Astrocyte (in vitro differentiated cells and primary cell): ENCODE measurements at regions not wholly inside any gene's neighbourhood (a gene's known extent, or its start where the extent isn't known, plus 50 kb on each side); places are given as distances from the start of the nearest gene placed in this dataset.

Source experiments
- DNase-seq: peaks from one replicate; pipeline ENCODE4 v3.0.0-alpha.2; 2010; ENCODE audit warnings: low read depth
- FAIRE-seq: peaks from 2 replicates; lab custom pipeline; 2011; peaks lifted over from hg19 to GRCh38; lab: Jason Lieb, UNC
- H2AFZ ChIP-seq: 2 replicates; pipeline ENCODE4 v1.6.0; 2012; ENCODE audit warnings: low read depth, low read length, inconsistent platforms
- H3K27ac ChIP-seq: 2 replicates; pipeline ENCODE4 v1.5.1; 2011; ENCODE audit warnings: low read depth, low read length, inconsistent platforms
- H3K27me3 ChIP-seq: 2 replicates; pipeline ENCODE4 v1.6.0; 2011; ENCODE audit warnings: low read length, inconsistent platforms; ENCODE audit not compliant: insufficient read depth
- H3K36me3 ChIP-seq: 2 replicates; pipeline ENCODE4 v1.5.1; 2011; ENCODE audit warnings: low read length, inconsistent platforms; ENCODE audit not compliant: insufficient read depth
- H3K4me1 ChIP-seq: 2 replicates; pipeline ENCODE4 v1.5.1; 2011; ENCODE audit warnings: low read length, inconsistent platforms; ENCODE audit not compliant: insufficient read depth
- H3K4me2 ChIP-seq: 2 replicates; pipeline ENCODE4 v1.6.0; 2012; ENCODE audit warnings: low read length, inconsistent platforms
- H3K4me3 ChIP-seq: 2 replicates; pipeline ENCODE4 v1.5.1; 2011; ENCODE audit warnings: low read depth, mild to moderate bottlenecking, low read length, inconsistent platforms; ENCODE audit not compliant: insufficient read depth
- H3K79me2 ChIP-seq: 2 replicates; pipeline ENCODE4 v1.6.0; 2012; ENCODE audit warnings: mild to moderate bottlenecking, low read length, inconsistent platforms; ENCODE audit not compliant: insufficient read depth
- H3K9ac ChIP-seq: 2 replicates; pipeline ENCODE4 v1.6.0; 2012; ENCODE audit warnings: mild to moderate bottlenecking, low read length, inconsistent platforms
- H3K9me3 ChIP-seq: 2 replicates; pipeline ENCODE4 v1.5.1; 2012; ENCODE audit warnings: low read depth, mild to moderate bottlenecking, low read length, inconsistent platforms; ENCODE audit not compliant: insufficient read depth
- H4K20me1 ChIP-seq: 2 replicates; pipeline ENCODE4 v1.6.0; 2012; ENCODE audit warnings: low read length, inconsistent platforms; ENCODE audit not compliant: insufficient read depth
- H3K27ac Mint-ChIP-seq: one replicate; pipeline ENCODE4 v1.8.0; 2021; ENCODE audit warnings: mild to moderate bottlenecking, mixed read lengths; ENCODE audit not compliant: unreplicated experiment
- H3K27me3 Mint-ChIP-seq: one replicate; pipeline ENCODE4 v1.8.0; 2021; ENCODE audit warnings: low read depth, mixed read lengths; ENCODE audit not compliant: unreplicated experiment
- H3K36me3 Mint-ChIP-seq: one replicate; pipeline ENCODE4 v1.8.0; 2021; ENCODE audit warnings: low read depth, mixed read lengths; ENCODE audit not compliant: unreplicated experiment
- H3K4me1 Mint-ChIP-seq: one replicate; pipeline ENCODE4 v1.8.0; 2021; ENCODE audit warnings: low read depth, mixed read lengths; ENCODE audit not compliant: unreplicated experiment
- H3K4me3 Mint-ChIP-seq: one replicate; pipeline ENCODE4 v1.8.0; 2021; ENCODE audit warnings: mild to moderate bottlenecking, moderate library complexity, mixed read lengths; ENCODE audit not compliant: unreplicated experiment
- H3K9me3 Mint-ChIP-seq: one replicate; pipeline ENCODE4 v1.8.0; 2021; ENCODE audit warnings: mild to moderate bottlenecking, mixed read lengths; ENCODE audit not compliant: unreplicated experiment
- EZH2 ChIP-seq: IDR thresholded peaks from 2 replicates; pipeline ENCODE4 v1.6.1; 2012; ENCODE audit warnings: mild to moderate bottlenecking, low read length, inconsistent platforms; ENCODE audit not compliant: insufficient read depth
- TF ChIP-seq, protein P1 (sequence below): IDR thresholded peaks from 2 replicates; pipeline ENCODE4 v1.5.1; 2011; ENCODE audit warnings: low read depth, mild to moderate bottlenecking, inconsistent platforms, low read length, moderate library complexity; ENCODE audit not compliant: insufficient read depth

- Mint-ChIP-seq H3K4me1 (no peaks in the 10 kb centered on the region), H3K27me3 (no peaks in the 10 kb centered on the region), H3K27ac (no peak overlapping the region), H3K9me3 (peaks cover 2% of the 10 kb centered on the region), H3K4me3 (no peak overlapping the region), H3K36me3 (no peaks in the 10 kb centered on the region)
- DNase-seq (no peak), FAIRE-seq (no peak)
- Histone ChIP-seq H3K4me3 (no peak overlapping the region), H4K20me1 (no peaks in the 10 kb centered on the region), H3K36me3 (no peaks in the 10 kb centered on the region), H2AFZ (no peak overlapping the region), H3K9me3 (no peaks in the 10 kb centered on the region), H3K4me1 (no peaks in the 10 kb centered on the region), H3K27me3 (no peaks in the 10 kb centered on the region), H3K27ac (no peak overlapping the region), H3K9ac (no peak overlapping the region), H3K4me2 (no peak overlapping the region), H3K79me2 (no peaks in the 10 kb centered on the region)
- no peak for TF ChIP-seq EZH2
- TF ChIP-seq, protein P1, sequence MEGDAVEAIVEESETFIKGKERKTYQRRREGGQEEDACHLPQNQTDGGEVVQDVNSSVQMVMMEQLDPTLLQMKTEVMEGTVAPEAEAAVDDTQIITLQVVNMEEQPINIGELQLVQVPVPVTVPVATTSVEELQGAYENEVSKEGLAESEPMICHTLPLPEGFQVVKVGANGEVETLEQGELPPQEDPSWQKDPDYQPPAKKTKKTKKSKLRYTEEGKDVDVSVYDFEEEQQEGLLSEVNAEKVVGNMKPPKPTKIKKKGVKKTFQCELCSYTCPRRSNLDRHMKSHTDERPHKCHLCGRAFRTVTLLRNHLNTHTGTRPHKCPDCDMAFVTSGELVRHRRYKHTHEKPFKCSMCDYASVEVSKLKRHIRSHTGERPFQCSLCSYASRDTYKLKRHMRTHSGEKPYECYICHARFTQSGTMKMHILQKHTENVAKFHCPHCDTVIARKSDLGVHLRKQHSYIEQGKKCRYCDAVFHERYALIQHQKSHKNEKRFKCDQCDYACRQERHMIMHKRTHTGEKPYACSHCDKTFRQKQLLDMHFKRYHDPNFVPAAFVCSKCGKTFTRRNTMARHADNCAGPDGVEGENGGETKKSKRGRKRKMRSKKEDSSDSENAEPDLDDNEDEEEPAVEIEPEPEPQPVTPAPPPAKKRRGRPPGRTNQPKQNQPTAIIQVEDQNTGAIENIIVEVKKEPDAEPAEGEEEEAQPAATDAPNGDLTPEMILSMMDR = no peak
These were observed 142.0 kb downstream of the RNASET2 start for GRCh38 chr6:166814390-166814789.

DNA sequence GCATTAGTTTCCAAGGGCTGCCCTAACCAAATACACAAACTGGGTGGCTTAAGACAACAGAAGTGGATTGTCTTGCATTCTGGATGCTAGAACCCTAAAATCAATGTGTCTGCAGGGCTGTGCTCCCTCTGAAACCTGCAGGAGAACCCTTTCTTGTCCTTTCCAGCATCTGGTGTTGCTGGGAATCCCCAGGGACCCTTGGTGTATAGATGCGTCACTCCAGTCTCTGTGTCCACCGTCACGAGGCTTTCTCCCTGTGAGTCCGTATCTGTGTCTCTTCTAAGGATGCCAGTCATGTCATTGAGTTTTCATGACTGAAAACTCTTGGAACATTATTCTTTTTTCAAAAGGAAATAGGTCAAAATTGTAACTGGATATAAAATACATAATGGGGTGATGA lies 142.9 kb downstream of the RNASET2 start:
- Mint-ChIP-seq H3K27ac (no peak overlapping the region), H3K4me1 (no peaks in the 10 kb centered on the region), H3K27me3 (no peaks in the 10 kb centered on the region), H3K4me3 (no peak overlapping the region), H3K9me3 (peaks cover 6% of the 10 kb centered on the region), H3K36me3 (peaks cover under 1% of the 10 kb centered on the region)
- Histone ChIP-seq H2AFZ (no peak overlapping the region), H3K4me3 (no peak overlapping the region), H4K20me1 (no peaks in the 10 kb centered on the region), H3K9ac (no peak overlapping the region), H3K4me2 (no peak overlapping the region), H3K36me3 (no peaks in the 10 kb centered on the region), H3K9me3 (no peaks in the 10 kb centered on the region), H3K27ac (no peak overlapping the region), H3K4me1 (no peaks in the 10 kb centered on the region), H3K79me2 (no peaks in the 10 kb centered on the region), H3K27me3 (no peaks in the 10 kb centered on the region)
- DNase-seq (no peak), FAIRE-seq (no peak)
- TF ChIP-seq, protein P1 = no peak
- TF ChIP-seq EZH2 = no peak

DNA sequence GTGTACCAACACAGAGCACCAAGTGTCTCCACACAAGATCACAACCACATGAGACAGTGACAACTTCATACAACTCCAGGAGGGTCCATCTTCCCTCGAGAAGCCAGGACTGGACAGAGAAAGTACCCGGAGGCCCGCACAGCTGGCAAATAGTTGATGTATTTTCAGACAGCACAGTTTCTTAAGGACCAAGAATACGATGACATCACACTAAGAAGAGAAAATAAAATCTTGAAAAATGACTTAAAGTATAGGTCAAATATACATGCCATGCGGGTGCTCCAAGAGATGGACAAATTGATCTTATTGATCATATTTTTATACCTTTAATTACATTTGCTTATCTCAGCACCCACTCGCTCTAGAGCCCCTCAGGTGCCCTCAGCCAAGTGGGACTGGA lies 145.5 kb downstream of the RNASET2 start:
- no peaks in the 10 kb centered on the region for H3K79me2 ChIP-seq
- H3K27me3 ChIP-seq = no peaks in the 10 kb centered on the region
- peaks cover 4% of the 10 kb centered on the region for H3K9me3 ChIP-seq
- no peak overlapping the region for H3K27ac ChIP-seq
- TF ChIP-seq, protein P1 = no peak
- no peak for TF ChIP-seq EZH2
- no peaks in the 10 kb centered on the region for H4K20me1 ChIP-seq
- H3K36me3 ChIP-seq = no peaks in the 10 kb centered on the region
- no peak for DNase-seq
- H2AFZ ChIP-seq = no peak overlapping the region
- no peaks in the 10 kb centered on the region for H3K27me3 Mint-ChIP-seq
- no peaks in the 10 kb centered on the region for H3K4me1 ChIP-seq
- H3K4me3 Mint-ChIP-seq = peak overlapping the region; percentile 57
- H3K4me1 Mint-ChIP-seq = no peaks in the 10 kb centered on the region
- no peak overlapping the region for H3K4me2 ChIP-seq
- H3K27ac Mint-ChIP-seq = no peak overlapping the region
- H3K4me3 ChIP-seq = no peak overlapping the region
- peaks cover 22% of the 10 kb centered on the region for H3K9me3 Mint-ChIP-seq
- no peak for FAIRE-seq
- no peak overlapping the region for H3K9ac ChIP-seq
- peaks cover 9% of the 10 kb centered on the region for H3K36me3 Mint-ChIP-seq
